D341Med (cell line): ENCODE measurements at regions not wholly inside any gene's neighbourhood (a gene's known extent, or its start where the extent isn't known, plus 50 kb on each side); places are given as distances from the start of the nearest gene placed in this dataset.

Experiments used
- DNase-seq: peaks from one replicate; pipeline ENCODE4 v3.0.0; 2012; ENCODE audit warnings: low spot score

GRCh38 chr4:23333946-23334878, 555.6 kb downstream of the PPARGC1A start:
- DNase-seq: no peak

DNA sequence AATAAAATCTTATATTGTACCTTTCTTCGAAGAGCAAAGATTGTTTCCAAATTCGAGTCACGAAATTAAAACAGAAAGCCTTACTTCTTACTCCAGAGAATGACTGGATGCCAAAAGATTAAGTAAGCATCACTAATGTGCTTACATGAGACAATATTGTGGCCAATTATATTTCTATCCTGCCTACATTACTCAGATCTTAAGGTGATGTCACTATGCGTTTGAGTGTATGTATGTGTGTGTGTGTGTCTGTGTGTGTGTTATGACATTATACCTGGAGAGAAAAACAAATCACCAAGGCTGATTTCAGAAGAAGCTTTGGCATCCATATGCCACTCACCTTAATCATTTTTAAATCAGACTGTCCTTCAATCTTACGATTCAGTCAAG, 556.3 kb downstream of the PPARGC1A start:
- DNase-seq: no peak

DNA sequence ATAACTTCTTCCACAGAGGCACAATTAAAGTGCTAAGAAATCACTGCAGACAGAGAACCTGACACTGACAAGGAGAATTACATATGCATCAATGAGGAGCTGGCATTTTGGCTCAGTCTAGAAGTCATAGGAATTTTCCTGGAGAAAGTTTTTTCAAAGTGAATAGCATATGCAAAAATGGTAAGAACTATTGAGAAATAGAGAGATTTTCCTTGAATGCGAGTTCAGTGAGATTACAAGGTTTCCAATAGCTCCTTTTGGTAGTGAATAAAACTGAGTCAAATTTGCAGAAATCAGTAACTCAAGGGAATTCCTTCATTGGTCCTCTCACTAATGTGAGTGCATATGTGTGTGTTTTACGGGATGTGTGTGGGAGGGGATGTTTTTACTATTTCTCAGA, 557.5 kb downstream of the PPARGC1A start:
- DNase-seq: no peak

DNA sequence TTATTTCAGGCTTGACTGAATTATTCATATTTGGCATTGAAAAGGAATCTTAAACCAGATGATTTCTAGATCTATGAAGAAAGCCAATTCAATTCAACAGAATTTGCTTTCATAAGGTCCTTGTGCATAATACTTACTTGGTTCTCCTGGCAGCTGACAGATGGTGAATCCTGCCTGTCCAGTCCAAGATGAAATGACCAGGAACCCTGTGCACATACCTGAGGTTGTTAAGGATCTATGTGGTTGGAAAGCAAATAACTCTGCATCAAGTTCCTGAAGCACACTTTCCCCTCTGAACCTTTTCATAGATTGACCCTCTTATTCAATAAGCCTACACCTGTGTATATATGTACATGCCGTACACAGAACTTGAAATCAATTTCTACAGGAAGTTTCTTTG, 562.7 kb downstream of the PPARGC1A start:
- DNase-seq: no peak

DNA sequence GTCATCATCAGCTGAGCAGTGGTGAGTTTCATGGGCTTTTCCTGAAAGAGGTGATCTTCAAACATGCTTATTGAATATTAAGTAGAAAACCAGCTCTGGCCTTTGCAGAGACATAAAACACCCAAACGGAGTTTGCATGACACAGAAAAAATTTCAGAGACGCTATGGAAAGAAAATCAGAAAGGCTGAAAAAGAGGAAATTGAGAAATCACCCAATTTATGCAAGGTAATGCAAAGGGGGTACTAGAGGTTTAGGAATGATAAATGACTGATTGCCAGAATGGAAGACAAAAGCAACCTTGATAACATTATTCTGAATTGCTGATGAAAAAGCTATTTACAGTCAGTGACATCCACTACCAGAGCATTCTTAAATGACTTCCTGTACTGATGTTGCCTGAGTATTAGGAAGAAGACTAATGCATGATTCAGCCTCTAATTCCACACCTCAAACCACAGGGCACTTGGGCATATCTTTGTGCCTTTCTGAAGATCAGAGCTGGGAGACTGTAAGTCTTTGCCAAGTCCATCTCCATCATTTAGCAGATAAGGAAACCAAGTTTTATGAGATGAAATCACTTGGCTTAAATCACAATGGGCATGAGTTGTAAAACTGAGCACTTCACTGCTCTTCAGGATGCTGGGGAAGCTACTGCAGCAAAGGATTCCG, 565.7 kb downstream of the PPARGC1A start:
- no peak for DNase-seq

DNA sequence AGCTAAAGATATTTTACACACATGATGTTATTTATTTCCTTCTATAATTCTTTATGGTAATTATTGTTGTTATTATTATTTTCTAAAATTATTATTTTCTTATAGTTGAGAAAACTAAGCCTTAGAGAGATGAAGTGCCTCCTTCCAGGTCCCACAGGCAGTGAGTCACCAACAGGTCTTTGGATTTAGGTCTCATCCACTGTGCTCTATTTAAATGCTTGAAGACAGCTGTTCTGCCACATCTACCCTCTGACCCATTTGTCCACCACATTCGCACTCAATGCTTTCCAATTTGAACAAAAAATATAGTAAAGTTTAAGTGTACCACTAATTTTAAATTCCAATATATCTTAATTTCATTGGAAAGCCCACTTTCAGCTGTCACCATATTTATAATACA, 566.4 kb downstream of the PPARGC1A start:
- DNase-seq: no peak

DNA sequence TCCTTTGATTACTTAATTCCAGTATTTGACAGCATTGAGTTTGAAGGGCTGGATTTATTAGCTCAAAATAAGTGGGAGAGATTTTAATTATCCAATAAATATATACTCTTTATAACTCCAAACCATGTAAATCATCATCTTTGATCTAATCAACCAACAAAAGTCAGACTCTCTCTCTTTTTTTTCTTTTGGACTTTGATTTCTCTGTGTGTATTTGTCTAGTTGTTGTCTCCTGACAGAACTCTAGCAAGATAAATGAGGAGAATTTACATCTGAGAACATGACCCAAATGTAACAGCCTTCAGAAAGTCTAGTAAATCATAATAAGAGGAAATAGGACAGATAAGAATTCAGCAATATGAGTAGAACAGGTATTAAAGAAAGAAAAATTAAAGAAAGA, 567.1 kb downstream of the PPARGC1A start:
- no peak for DNase-seq

DNA sequence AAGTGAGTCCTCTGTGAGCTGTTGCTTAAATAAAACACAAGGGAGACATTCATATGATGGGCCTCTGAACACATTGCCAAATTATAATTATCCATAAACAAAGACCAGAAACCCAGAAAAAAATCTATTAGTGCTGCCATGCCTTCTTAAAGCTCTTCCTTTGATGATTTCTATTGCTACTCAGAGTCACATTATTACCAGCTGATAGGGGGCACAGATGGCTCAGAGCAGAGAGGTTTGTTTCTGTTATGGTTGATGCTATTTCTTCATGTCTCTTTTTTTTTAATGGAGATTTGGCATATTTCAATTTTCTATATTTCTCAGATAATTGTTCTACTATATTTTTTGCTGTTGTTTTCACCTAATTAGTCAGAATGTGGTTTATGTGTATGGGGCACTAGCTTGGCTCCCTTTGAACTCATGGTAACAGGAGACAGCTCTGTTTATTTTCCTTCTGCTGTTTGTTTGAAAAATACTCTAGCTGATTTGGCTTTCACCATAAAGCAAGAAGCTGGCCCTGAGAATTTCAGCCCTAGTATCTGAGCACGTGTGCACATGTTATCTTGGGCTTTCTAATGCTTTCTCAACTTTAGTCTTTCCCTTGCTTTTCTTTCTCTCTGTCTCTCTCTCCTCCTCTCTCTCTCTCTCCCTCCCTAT, 568.8 kb downstream of the PPARGC1A start:
- no peak for DNase-seq

DNA sequence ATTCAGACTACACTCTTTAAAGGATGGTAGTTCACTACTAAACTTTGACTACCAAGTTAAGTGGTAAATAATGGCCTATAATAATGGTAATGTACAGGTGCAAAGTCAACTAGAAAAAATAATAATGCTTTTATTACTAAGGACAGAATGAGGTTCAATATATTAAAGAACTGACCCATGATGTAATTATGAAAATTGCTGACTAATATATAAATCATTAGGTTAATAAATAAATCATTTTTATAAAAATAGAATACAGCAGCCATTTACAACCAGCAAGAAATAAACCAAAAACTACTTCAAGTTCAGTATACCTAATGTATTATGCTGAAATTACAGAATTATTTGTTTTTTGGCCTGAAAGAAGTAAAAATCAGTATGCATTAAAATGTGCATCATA, 577.2 kb downstream of the PPARGC1A start:
- DNase-seq: no peak

GRCh38 chr4:23311983-23312382, 577.9 kb downstream of the PPARGC1A start:
- no peak for DNase-seq

- DNase-seq: no peak
These were observed 584.8 kb downstream of the PPARGC1A start for GRCh38 chr4:23305026-23305425.

DNA sequence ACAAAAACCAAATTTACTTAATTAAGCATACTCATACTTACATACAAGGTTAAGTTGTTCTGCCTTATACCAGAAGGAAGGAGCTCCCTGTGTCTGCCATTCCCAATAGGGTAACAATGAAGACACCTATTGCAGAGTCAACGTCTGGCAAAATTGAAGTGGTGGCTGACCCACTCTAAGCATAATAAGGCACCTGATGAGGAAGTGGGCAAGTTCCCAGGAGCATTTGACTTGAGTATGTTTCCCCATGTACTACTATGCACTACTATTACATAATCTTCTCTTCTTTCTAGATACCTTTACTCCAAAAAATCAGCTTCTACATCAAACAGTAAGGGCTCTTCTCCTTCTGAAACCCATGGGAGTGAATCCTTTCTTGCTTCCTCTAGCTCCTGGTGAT, 591.5 kb downstream of the PPARGC1A start:
- no peak for DNase-seq

- DNase-seq: no peak
These were observed 592.5 kb downstream of the PPARGC1A start for GRCh38 chr4:23297327-23297726.

- DNase-seq: no peak
These were observed 598.4 kb downstream of the GBA3 start for GRCh38 chr4:23291139-23291538.

GRCh38 chr4:23290656-23291055, 597.9 kb downstream of the GBA3 start:
- no peak for DNase-seq

DNA sequence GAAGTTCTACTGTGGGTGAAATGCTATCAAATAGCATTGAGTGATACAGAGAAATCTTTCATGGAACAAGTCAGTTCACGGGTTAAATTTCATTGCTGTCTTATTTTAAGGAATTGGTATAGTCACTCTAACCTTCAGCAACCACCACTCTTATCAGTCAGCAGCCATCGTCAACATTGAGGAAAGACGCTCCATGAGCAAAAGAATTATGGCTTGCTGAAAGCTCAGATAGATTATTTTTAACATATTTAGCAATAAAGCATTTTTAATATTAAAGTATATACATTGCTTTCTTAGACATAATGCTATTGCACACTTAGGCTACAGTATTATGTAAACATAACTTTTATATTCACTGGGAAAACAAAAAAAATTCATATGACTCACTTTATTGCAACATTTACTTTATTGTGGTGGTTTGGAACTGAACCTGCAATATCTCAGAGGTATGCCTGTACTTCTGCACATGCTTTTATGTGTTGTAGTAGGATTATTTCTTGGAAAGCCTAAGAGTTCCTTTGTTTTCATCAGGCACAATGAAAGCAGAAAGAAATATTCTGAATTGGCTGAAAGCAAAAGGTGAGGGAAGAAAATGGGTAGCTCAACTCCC, 586.7 kb downstream of the GBA3 start:
- no peak for DNase-seq

GRCh38 chr4:23278845-23279244, 586.1 kb downstream of the GBA3 start:
- DNase-seq: no peak

GRCh38 chr4:23276076-23276475, 583.3 kb downstream of the GBA3 start:
- DNase-seq: no peak

DNA sequence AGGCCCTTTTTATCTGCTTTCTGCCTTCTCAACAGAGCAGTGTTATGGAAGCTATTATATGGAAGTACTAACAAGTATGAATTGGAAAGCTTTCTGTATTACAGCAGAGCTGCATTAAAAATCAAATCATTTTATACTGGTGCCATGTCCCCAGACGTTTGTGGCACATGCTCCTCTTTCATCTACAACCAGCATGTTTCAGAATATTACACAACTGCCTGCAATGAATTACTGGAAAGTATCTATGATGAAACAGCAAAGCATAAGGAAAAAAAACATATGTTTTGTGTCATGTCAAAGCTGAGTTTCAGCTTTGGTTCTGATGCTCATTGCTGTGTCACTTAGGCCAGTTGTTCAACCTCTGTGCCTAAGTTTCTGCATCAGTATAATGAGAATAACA, 576.8 kb downstream of the GBA3 start:
- DNase-seq: no peak

DNA sequence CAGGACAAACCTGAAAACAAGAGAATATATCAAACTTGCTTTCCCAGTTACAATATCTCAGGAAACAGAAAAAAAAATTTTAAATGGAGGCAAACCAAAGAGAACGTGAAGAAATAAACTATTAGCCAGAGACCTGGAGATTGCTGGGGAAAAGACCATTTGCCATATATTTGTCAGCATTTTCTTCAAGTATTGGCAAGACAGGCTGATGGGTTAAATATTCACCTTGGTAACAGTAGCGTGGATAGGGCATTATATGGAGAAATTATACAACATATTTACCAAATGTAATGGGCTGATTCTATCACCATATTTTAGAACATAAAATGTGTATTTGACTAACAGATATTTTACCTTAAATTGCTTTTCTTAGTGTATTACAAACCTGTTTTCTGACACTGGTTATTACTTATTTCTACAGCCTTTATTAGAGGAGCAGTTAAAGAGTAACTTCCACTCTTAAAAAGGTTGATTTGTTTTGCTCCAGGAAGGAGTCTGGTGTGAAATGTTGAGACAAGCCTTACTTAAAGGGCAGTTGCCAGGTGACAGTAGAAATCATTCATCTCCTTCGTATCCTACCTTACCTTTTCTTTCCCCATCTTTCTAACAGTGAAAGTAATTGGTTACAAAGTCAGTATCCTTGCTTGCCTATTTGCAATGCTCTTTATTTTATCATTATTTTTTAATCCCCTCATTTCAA, 575.5 kb downstream of the GBA3 start:
- DNase-seq: no peak

DNA sequence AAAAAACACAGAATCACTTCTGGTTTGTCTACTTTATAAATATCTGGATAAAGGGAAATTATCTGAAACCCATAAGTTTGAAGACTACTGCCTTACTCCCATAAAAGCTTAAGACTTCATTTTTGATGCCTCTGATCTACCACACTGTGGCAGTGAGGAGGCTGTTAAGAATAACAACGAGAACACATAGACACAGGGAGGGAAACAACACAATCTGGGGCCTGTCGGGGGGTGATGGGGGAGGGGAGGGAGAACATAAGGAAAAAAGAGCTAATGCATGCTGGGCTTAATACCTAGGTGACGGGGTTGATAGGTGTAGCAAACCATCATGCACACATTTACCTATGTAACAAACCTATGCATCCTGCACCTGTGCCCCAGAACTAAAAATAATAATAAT, 573.7 kb downstream of the GBA3 start:
- DNase-seq: no peak

DNA sequence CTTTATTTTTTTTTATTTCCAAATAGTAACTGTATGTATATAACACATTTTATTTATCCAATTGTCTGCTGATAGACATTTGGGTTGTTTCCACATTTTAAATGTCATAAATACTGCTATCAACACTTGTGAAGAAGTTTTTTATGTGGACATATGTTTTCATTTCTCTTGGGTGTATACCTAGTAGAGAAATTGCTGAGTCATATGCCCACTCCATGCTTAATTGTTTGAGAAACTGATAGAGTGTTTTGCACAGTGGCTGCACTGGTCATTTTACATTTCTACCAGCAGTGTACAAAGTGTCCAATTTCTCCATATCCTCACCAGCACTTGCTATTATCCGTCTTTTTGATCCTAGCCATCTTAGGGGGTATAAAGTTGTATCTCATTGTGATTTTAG, 567.8 kb downstream of the GBA3 start:
- DNase-seq: no peak
